ENCODE measurements at regions not wholly inside any gene's neighbourhood (a gene's known extent, or its start where the extent isn't known, plus 50 kb on each side); places are given as distances from the start of the nearest gene placed in this dataset.

GRCh38 chr5:13212886-13213285 is 731.6 kb downstream of the DNAH5 start:
- no peak for ATAC-seq

GRCh38 chr5:13211064-13211463 is 733.4 kb downstream of the DNAH5 start:
- ATAC-seq: no peak
- TF ChIP-seq GLIS3 (CRISPR knock-in tag; IDR thresholded peaks at IDR 0.05) (no peak), TCF4 (CRISPR knock-in tag; IDR thresholded peaks at IDR 0.05; ENCODE audit: borderline replicate concordance) (no peak), ARNTL (CRISPR knock-in tag; IDR thresholded peaks at IDR 0.05; ENCODE audit: borderline replicate concordance, low read depth) (no peak), CSDC2 (CRISPR knock-in tag; IDR thresholded peaks at IDR 0.05) (no peak), ISL1 (CRISPR knock-in tag; IDR thresholded peaks at IDR 0.05) (no peak), TOX (CRISPR knock-in tag; IDR thresholded peaks at IDR 0.05; ENCODE audit: borderline replicate concordance) (no peak), ZFP30 (CRISPR knock-in tag; IDR thresholded peaks at IDR 0.05) (no peak), BACH2 (CRISPR knock-in tag; IDR thresholded peaks at IDR 0.05; ENCODE audit: borderline replicate concordance) (no peak), PPARA (CRISPR knock-in tag; IDR thresholded peaks at IDR 0.05; ENCODE audit: borderline replicate concordance) (no peak), ZC3H10 (CRISPR knock-in tag; IDR thresholded peaks at IDR 0.05) (no peak), ZFP3 (CRISPR knock-in tag; IDR thresholded peaks at IDR 0.05) (no peak), SNAI2 (CRISPR knock-in tag; IDR thresholded peaks at IDR 0.05) (no peak), CREB5 (CRISPR knock-in tag; IDR thresholded peaks at IDR 0.05; ENCODE audit: low read depth) (no peak), ZNF70 (CRISPR knock-in tag; IDR thresholded peaks at IDR 0.05) (no peak)
- TF ChIP-seq, protein P1, sequence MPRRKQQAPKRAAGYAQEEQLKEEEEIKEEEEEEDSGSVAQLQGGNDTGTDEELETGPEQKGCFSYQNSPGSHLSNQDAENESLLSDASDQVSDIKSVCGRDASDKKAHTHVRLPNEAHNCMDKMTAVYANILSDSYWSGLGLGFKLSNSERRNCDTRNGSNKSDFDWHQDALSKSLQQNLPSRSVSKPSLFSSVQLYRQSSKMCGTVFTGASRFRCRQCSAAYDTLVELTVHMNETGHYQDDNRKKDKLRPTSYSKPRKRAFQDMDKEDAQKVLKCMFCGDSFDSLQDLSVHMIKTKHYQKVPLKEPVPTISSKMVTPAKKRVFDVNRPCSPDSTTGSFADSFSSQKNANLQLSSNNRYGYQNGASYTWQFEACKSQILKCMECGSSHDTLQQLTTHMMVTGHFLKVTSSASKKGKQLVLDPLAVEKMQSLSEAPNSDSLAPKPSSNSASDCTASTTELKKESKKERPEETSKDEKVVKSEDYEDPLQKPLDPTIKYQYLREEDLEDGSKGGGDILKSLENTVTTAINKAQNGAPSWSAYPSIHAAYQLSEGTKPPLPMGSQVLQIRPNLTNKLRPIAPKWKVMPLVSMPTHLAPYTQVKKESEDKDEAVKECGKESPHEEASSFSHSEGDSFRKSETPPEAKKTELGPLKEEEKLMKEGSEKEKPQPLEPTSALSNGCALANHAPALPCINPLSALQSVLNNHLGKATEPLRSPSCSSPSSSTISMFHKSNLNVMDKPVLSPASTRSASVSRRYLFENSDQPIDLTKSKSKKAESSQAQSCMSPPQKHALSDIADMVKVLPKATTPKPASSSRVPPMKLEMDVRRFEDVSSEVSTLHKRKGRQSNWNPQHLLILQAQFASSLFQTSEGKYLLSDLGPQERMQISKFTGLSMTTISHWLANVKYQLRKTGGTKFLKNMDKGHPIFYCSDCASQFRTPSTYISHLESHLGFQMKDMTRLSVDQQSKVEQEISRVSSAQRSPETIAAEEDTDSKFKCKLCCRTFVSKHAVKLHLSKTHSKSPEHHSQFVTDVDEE (CRISPR knock-in tag; IDR thresholded peaks at IDR 0.05): no peak
- TF ChIP-seq, protein P2, sequence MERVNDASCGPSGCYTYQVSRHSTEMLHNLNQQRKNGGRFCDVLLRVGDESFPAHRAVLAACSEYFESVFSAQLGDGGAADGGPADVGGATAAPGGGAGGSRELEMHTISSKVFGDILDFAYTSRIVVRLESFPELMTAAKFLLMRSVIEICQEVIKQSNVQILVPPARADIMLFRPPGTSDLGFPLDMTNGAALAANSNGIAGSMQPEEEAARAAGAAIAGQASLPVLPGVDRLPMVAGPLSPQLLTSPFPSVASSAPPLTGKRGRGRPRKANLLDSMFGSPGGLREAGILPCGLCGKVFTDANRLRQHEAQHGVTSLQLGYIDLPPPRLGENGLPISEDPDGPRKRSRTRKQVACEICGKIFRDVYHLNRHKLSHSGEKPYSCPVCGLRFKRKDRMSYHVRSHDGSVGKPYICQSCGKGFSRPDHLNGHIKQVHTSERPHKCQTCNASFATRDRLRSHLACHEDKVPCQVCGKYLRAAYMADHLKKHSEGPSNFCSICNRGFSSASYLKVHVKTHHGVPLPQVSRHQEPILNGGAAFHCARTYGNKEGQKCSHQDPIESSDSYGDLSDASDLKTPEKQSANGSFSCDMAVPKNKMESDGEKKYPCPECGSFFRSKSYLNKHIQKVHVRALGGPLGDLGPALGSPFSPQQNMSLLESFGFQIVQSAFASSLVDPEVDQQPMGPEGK (CRISPR knock-in tag; IDR thresholded peaks at IDR 0.05; ENCODE audit: borderline replicate concordance): no peak

More at GRCh38 chr5:13212886-13213285, 731.6 kb downstream of the DNAH5 start:
- TF ChIP-seq ZFP30 (CRISPR knock-in tag; IDR thresholded peaks at IDR 0.05) (no peak), SNAI2 (CRISPR knock-in tag; IDR thresholded peaks at IDR 0.05) (no peak), ISL1 (CRISPR knock-in tag; IDR thresholded peaks at IDR 0.05) (no peak), ZNF565 (CRISPR knock-in tag; conservative IDR thresholded peaks at IDR 0.05; ENCODE audit: low read depth) (no peak), RARB (CRISPR knock-in tag; IDR thresholded peaks at IDR 0.05) (no peak), ZC3H10 (CRISPR knock-in tag; IDR thresholded peaks at IDR 0.05) (no peak), CSDC2 (CRISPR knock-in tag; IDR thresholded peaks at IDR 0.05) (no peak), ZNF8 (CRISPR knock-in tag; IDR thresholded peaks at IDR 0.05) (no peak), ARNTL (CRISPR knock-in tag; IDR thresholded peaks at IDR 0.05; ENCODE audit: borderline replicate concordance, low read depth) (no peak), PPARA (CRISPR knock-in tag; IDR thresholded peaks at IDR 0.05; ENCODE audit: borderline replicate concordance) (no peak), POU6F1 (CRISPR knock-in tag; IDR thresholded peaks at IDR 0.05; ENCODE audit: borderline replicate concordance, low read depth) (no peak), CSRNP3 (CRISPR knock-in tag; IDR thresholded peaks at IDR 0.05) (no peak), ESRRG (CRISPR knock-in tag; IDR thresholded peaks at IDR 0.05) (no peak), CREB5 (CRISPR knock-in tag; IDR thresholded peaks at IDR 0.05; ENCODE audit: low read depth) (no peak)
- TF ChIP-seq, protein P2 (CRISPR knock-in tag; IDR thresholded peaks at IDR 0.05; ENCODE audit: borderline replicate concordance): no peak

Data from SK-N-SH treated with all-trans-retinoic acid at 6 μM for 48 hours (cell line).